Skeletal muscle tissue (tissue), 4 donors: ENCODE measurements at regions not wholly inside any gene's neighbourhood (a gene's known extent, or its start where the extent isn't known, plus 50 kb on each side); places are given as distances from the start of the nearest gene placed in this dataset. TPM values are rescaled to one million over a fixed set of nuclear protein-coding genes. Genes with fewer than 3 reads are reported as not detected.
"Not testable (repeated sequence)": the region's sequence is repeated elsewhere in the genome, so short reads cannot be mapped to it uniquely, and the experiment has no call there.

Source experiments
- H3K27ac ChIP-seq: one replicate; pipeline ENCODE4 v1.7.0; 2013; ENCODE audit warnings: mild to moderate bottlenecking, low read depth, low read length, inconsistent platforms
- H3K27me3 ChIP-seq, 3 donors: one replicate each; pipeline ENCODE4 v1.7.0; 2013; ENCODE audit warnings: low read length in 3 of 3; ENCODE audit not compliant: control insufficient read depth in 3 of 3, insufficient read depth in 3 of 3
- H3K36me3 ChIP-seq, 3 donors: one replicate each; pipeline ENCODE4 v1.7.0; 2013; ENCODE audit warnings: low read length in 3 of 3; ENCODE audit not compliant: control insufficient read depth in 3 of 3, insufficient read depth in 3 of 3
- H3K4me1 ChIP-seq, 3 donors: one replicate each; pipeline ENCODE4 v1.7.0; 2013; ENCODE audit warnings: low read length in 3 of 3, mild to moderate bottlenecking in 3 of 3; ENCODE audit not compliant: control insufficient read depth in 3 of 3, insufficient read depth in 3 of 3
- H3K4me3 ChIP-seq, 3 donors: one replicate each; pipeline ENCODE4 v1.7.0; 2013; ENCODE audit warnings: low read length in 3 of 3
- H3K9ac ChIP-seq, 3 donors: one replicate each; pipeline ENCODE4 v1.7.0; 2013; ENCODE audit warnings: low read length in 3 of 3, mild to moderate bottlenecking in 3 of 3, moderate library complexity in 2 of 3, low read depth in 1 of 3
- H3K9me3 ChIP-seq, 3 donors: one replicate each; pipeline ENCODE4 v1.7.0; 2013; ENCODE audit warnings: low read length in 3 of 3; ENCODE audit not compliant: control insufficient read depth in 3 of 3
- small RNA-seq: library from RNA; depleted of rRNA; stranded (forward); fragments of <200 nt; gene quantifications from one replicate; pipeline ENCODE3, GENCODE V24; 2014
- donor health status: Osteomylitis.

DNA sequence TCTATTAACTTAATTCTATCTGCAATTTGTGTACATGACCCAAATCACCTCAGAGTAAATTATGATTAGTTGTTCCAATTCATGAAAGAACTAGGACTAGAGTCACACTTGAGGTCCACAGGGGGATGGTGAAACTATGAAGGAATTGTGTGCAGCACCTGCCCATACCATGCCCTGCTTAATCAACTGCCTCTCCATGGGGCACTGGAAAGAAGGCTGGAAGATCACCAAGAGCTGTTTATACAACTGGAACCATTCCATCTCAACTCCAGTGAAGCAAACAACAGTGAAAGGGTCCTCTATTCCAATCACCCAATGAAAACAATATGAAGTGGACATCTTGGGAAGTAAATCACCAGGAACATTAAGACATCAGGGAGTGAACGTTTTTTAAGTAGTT lies 98.7 kb upstream of the SEMA3D start:
- Histone ChIP-seq H3K9me3 (no peaks in the 10 kb centered on the region), H3K36me3 (no peaks in the 10 kb centered on the region), H3K27ac (no peak overlapping the region), H3K4me1 (no peaks in the 10 kb centered on the region), H3K4me3 (no peak overlapping the region), H3K27me3 (no peaks in the 10 kb centered on the region), H3K9ac (no peak overlapping the region)

DNA sequence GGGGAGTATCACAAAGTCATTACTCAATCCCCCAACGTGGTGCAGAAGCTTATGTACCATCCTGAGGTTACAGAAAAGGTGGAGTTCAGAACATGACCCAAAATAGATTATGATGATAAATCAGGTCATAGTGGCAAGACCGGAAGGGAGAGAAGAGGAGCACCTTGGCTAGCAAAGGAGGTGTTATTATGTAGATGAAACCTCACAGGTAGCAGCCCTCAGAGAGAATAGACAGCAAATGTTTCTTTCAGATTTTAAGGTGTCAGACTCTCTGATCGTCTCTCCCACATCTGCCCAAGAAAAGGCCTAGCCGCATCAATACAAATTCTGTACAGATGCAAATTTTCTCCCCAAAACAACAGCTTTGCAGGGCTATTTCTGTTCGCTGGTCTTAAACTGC lies 88.3 kb upstream of the SEMA3D start:
- H3K9me3 ChIP-seq, result no peaks in the 10 kb centered on the region
- no peak overlapping the region for H3K4me3 ChIP-seq
- H3K36me3 ChIP-seq, result no peaks in the 10 kb centered on the region
- no peak overlapping the region for H3K27ac ChIP-seq
- no peaks in the 10 kb centered on the region for H3K4me1 ChIP-seq
- H3K9ac ChIP-seq, result no peak overlapping the region
- H3K27me3 ChIP-seq, result no peaks in the 10 kb centered on the region

DNA sequence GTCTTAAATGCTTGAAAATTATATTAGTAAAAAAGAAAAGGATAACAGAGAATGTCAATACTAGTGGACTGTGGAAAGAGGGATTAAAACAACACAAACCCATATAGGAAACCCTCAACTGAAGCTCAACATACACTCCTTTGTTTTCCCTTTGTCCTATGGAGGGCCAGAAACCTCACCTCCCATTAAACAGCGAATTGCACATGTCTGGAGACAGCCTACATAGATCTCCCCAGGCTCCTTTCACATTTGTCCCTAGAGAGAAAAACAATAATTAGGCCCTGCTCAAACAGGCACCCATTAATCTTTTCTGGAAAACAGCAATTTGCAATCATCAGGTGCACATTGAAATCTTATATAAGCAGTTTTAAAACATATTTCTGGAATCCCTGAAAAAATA lies 87.6 kb upstream of the SEMA3D start:
- Histone ChIP-seq H3K36me3 (no peaks in the 10 kb centered on the region), H3K27me3 (no peaks in the 10 kb centered on the region)

DNA sequence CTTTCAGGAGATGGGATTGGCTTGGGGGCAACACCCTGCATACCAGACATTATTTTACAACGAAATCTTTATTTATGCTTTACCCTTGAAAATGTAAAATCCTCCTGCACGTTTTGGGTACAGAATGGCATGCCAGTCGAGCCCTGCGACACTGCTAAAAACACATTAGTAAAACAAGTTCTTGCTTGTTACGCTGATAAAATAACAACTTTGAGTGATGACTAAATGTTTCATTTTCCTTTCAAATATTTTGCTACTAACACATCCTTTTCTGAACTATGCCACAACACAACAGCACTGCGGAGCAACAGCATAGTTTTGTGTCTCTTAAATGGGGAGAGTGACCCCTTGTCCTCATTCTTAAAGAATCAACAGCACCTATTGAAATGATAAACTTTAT lies 76.0 kb upstream of the SEMA3D start:
- H3K9ac ChIP-seq, result no peak overlapping the region
- H3K36me3 ChIP-seq, result no peaks in the 10 kb centered on the region
- no peaks in the 10 kb centered on the region for H3K4me1 ChIP-seq
- no peaks in the 10 kb centered on the region for H3K27me3 ChIP-seq
- no peak overlapping the region for H3K4me3 ChIP-seq
- no peak overlapping the region for H3K27ac ChIP-seq
- no peaks in the 10 kb centered on the region for H3K9me3 ChIP-seq

More for the DNA sequence above, 87.6 kb upstream of the SEMA3D start:
- Histone ChIP-seq H3K27ac (no peak overlapping the region), H3K9ac (no peak overlapping the region), H3K9me3 (no peaks in the 10 kb centered on the region), H3K4me3 (no peak overlapping the region), H3K4me1 (no peaks in the 10 kb centered on the region)

DNA sequence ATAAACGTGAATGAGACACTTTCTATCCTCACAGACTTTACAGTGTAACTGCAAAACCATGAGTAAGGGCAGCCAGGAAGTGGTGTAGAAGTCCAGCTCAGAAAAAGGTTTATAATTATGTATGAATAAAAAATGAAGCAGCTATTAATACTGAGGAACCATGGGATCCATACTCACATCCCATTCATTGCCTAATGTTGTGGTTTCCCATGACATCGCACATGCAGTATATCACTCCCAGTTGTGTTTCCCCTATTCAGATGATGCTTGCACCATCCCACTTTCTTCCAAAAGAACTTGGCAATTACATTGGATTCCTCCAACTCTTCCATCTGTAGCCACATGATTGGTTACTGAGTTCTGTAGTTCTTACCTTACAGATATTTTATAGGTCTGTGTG lies 74.5 kb upstream of the SEMA3D start:
- H3K27me3 ChIP-seq, result no peaks in the 10 kb centered on the region
- H3K9me3 ChIP-seq, result no peaks in the 10 kb centered on the region
- H3K4me3 ChIP-seq, result no peak overlapping the region
- H3K27ac ChIP-seq, result no peak overlapping the region
- no peak overlapping the region for H3K9ac ChIP-seq
- H3K4me1 ChIP-seq, result no peaks in the 10 kb centered on the region
- no peaks in the 10 kb centered on the region for H3K36me3 ChIP-seq

DNA sequence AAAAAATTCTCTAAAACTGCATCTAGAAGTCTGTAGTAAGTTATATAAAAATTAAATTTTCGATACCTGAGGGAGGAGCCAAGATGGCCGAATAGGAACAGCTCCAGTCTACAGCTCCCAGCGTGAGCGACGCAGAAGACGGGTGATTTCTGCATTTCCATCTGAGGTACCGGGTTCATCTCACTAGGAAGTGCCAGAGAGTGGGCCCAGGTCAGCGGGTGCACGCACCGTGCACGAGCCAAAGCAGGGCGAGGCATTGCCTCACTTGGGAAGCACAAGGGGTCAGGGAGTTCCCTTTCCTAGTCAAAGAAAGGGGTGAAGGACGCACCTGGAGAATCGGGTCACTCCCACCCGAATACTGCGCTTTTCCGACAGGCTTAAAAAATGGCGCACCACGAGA lies 62.9 kb upstream of the SEMA3D start:
- not testable (repeated sequence) for H3K27me3 ChIP-seq, H3K9ac ChIP-seq, H3K4me1 ChIP-seq

DNA sequence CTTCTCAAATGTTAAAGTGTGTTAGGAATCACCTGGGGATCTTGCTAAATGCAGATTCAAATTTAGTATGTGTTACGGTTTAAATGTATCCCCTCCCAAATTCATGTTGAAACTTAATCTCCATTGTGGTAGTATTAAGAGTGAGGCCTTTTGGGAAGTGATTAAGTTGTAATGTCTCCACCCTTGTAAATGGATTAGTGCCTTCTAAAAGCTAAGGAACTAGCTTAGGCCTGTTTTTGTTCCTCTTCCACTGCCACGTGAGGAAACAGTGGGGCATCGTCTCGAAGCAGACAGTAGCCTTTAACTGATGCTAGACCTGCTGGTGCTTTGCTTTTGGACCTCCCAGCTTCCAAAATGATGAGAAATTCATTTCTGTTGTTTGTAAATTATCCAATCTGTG lies 52.3 kb upstream of the SEMA3D start:
- no peaks in the 10 kb centered on the region for H3K9me3 ChIP-seq
- no peaks in the 10 kb centered on the region for H3K4me1 ChIP-seq
- no peaks in the 10 kb centered on the region for H3K36me3 ChIP-seq
- H3K9ac ChIP-seq, result no peak overlapping the region
- H3K27me3 ChIP-seq, result no peaks in the 10 kb centered on the region
- H3K27ac ChIP-seq, result no peak overlapping the region
- no peak overlapping the region for H3K4me3 ChIP-seq

More for the DNA sequence above, 62.9 kb upstream of the SEMA3D start:
- H3K36me3 ChIP-seq, H3K27ac ChIP-seq, H3K9me3 ChIP-seq, H3K4me3 ChIP-seq: not testable (repeated sequence)

DNA sequence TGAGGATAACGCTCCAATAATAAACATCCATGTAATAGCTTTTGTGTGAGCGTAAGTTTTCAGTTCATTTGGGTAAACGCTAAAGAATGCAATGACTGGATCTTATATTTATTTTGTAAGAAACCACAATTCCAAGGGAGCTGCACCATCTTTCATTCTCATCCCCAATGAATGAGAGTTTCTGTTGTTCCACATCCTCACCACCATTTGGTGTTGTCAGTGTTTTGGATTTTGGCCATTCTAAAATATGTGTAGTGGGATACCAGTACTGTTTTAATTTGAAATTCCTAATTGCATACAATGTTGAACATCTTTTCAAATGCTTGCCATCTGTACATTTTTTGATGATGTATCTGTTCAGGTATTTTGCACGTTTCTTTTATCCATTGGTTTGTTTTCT lies 50.9 kb upstream of the SEMA3D start:
- H3K4me1 ChIP-seq, result no peaks in the 10 kb centered on the region
- H3K9ac ChIP-seq, result no peak overlapping the region
- H3K9me3 ChIP-seq, result no peaks in the 10 kb centered on the region
- no peaks in the 10 kb centered on the region for H3K27me3 ChIP-seq
- H3K27ac ChIP-seq, result no peak overlapping the region
- no peaks in the 10 kb centered on the region for H3K36me3 ChIP-seq
- no peak overlapping the region for H3K4me3 ChIP-seq

Small RNA genes in the stretch of these regions (small RNA-seq; reads per million reads assigned to genes)
- not detected for gene DYNLL1P7
